HK-2 (cell line): ENCODE measurements at regions not wholly inside any gene's neighbourhood (a gene's known extent, or its start where the extent isn't known, plus 50 kb on each side); places are given as distances from the start of the nearest gene placed in this dataset.

ENCODE experiments used
- DNase-seq: peaks from one replicate; pipeline ENCODE4 v3.0.0-alpha.2; 2018; ENCODE audit not compliant: unreplicated experiment

GRCh38 chr1:78424720-78425119, 66.1 kb upstream of the PTGFR start:
- no peak for DNase-seq

- no peak for DNase-seq
Measured at GRCh38 chr1:78426408-78426807, 64.4 kb upstream of the PTGFR start.

GRCh38 chr1:78427506-78427905, 63.3 kb upstream of the PTGFR start:
- no peak for DNase-seq

- no peak for DNase-seq
Measured at GRCh38 chr1:78432016-78432415, 58.8 kb upstream of the PTGFR start.

GRCh38 chr1:78434351-78434750, 56.4 kb upstream of the PTGFR start:
- DNase-seq: no peak

- no peak for DNase-seq
Measured at GRCh38 chr1:78436961-78437360, 53.8 kb upstream of the PTGFR start.

- DNase-seq: no peak
Measured at GRCh38 chr1:78437396-78437795, 53.4 kb upstream of the PTGFR start.

- DNase-seq: no peak
Measured at GRCh38 chr1:78437941-78438340, 52.8 kb upstream of the PTGFR start.

GRCh38 chr1:78440381-78440793, 50.4 kb upstream of the PTGFR start:
- DNase-seq: no peak
